HL-60 (cell line): ENCODE measurements at regions not wholly inside any gene's neighbourhood (a gene's known extent, or its start where the extent isn't known, plus 50 kb on each side); places are given as distances from the start of the nearest gene placed in this dataset.

Experiments
- CTCF ChIP-seq: IDR thresholded peaks from one replicate; pipeline ENCODE4 v1.5.1; 2011; ENCODE audit warnings: low read length, control low read depth, inconsistent platforms; ENCODE audit not compliant: insufficient read depth
- POLR2AphosphoS5 ChIP-seq: IDR thresholded peaks from 2 replicates; pipeline ENCODE4 v1.6.1; 2012; ENCODE audit warnings: low read depth
- REST ChIP-seq: IDR thresholded peaks from 2 replicates; pipeline ENCODE4 v1.6.1; 2012; ENCODE audit warnings: low read depth; ENCODE audit not compliant: insufficient replicate concordance
- SPI1 ChIP-seq: IDR thresholded peaks from 2 replicates; pipeline ENCODE4 v1.6.1; 2012; ENCODE audit warnings: low read depth, mild to moderate bottlenecking, borderline replicate concordance

- TF ChIP-seq CTCF, result no peak
- no peak for TF ChIP-seq SPI1
- TF ChIP-seq POLR2AphosphoS5, result no peak
- TF ChIP-seq REST, result no peak
These were observed 457.8 kb upstream of the VSTM2A start for GRCh38 chr7:54084340-54084739.
